ENCODE measurements at regions not wholly inside any gene's neighbourhood (a gene's known extent, or its start where the extent isn't known, plus 50 kb on each side); places are given as distances from the start of the nearest gene placed in this dataset.

DNA sequence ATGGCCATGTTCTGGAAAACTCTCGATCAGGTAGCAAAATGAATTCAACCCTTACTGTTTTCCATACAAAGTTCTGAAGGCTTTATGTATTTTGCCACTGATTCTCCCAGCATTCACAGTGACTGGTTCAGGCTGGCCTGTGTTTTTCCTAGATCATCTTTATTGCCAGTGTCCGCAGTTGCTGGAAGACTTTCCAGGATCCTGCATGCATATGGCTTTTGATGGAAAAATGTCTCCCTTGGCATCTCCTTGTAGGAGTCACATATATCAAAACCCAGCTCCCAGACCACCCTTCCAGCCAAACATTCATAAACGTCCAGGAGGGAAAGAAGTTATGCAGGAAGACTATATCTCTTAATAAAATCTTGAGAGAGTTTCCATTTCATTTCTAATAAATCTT is 588.8 kb downstream of the MAFB start:
- TF ChIP-seq, protein P1, sequence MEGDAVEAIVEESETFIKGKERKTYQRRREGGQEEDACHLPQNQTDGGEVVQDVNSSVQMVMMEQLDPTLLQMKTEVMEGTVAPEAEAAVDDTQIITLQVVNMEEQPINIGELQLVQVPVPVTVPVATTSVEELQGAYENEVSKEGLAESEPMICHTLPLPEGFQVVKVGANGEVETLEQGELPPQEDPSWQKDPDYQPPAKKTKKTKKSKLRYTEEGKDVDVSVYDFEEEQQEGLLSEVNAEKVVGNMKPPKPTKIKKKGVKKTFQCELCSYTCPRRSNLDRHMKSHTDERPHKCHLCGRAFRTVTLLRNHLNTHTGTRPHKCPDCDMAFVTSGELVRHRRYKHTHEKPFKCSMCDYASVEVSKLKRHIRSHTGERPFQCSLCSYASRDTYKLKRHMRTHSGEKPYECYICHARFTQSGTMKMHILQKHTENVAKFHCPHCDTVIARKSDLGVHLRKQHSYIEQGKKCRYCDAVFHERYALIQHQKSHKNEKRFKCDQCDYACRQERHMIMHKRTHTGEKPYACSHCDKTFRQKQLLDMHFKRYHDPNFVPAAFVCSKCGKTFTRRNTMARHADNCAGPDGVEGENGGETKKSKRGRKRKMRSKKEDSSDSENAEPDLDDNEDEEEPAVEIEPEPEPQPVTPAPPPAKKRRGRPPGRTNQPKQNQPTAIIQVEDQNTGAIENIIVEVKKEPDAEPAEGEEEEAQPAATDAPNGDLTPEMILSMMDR (IDR thresholded peaks at IDR 0.05; ENCODE audit: unreplicated experiment): no peak
- Mint-ChIP-seq H3K4me3 (ENCODE audit: low read depth) (no peak overlapping the region), H3K9me3 (ENCODE audit: low read depth) (no peaks in the 10 kb centered on the region), H3K27me3 (peaks cover 4% of the 10 kb centered on the region), H3K4me1 (ENCODE audit: low read depth) (no peaks in the 10 kb centered on the region), H3K36me3 (ENCODE audit: insufficient read depth) (no peaks in the 10 kb centered on the region), H3K27ac (no peak overlapping the region)
- no peak for DNase-seq (ENCODE audit: low spot score, unreplicated experiment)

DNA sequence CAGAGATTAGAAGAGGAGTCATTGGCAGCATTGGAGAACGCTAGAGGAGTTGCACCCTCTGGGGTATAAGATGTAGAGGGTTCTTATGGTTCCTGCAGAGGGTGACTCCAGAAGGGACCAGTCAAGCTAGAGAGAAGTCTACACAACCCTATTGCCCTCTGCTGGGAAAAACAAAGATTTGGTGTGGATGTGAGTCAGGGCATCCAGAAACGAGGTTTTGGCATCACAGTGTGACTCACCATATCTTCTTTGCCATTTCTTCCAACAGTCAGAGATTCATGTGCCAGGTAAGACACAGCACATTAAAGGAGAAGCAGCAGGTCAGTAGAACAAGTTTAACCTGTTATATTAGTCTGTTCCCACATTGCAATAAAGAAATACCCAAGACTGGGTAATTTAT is 598.8 kb downstream of the MAFB start:
- peaks cover 12% of the 10 kb centered on the region for H3K9me3 Mint-ChIP-seq (ENCODE audit: low read depth)
- H3K27ac Mint-ChIP-seq: no peak overlapping the region
- H3K4me3 Mint-ChIP-seq (ENCODE audit: low read depth): no peak overlapping the region
- no peak for DNase-seq (ENCODE audit: low spot score, unreplicated experiment)
- TF ChIP-seq, protein P1 (IDR thresholded peaks at IDR 0.05; ENCODE audit: unreplicated experiment): no peak
- no peaks in the 10 kb centered on the region for H3K27me3 Mint-ChIP-seq
- no peaks in the 10 kb centered on the region for H3K4me1 Mint-ChIP-seq (ENCODE audit: low read depth)
- no peaks in the 10 kb centered on the region for H3K36me3 Mint-ChIP-seq (ENCODE audit: insufficient read depth)

DNA sequence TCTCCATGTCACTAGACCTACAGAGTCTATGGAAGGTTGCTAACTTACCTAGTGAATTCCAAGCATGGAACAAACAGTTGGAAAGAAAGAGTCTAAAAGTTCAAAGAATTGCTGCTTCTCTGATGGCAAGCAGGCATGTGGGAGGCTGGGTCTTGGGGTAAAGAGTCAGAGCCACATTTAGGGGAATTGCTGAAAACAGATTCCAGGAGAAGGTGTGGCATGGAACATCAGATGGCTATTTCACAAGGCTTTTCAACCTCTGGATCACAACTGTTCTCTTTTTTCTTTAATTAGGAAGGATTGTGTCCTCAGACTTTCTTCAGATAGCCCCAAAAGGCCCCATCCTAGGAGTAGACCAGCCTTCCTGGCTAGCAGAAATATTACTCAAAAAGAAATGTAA is 601.5 kb downstream of the MAFB start:
- H3K27ac Mint-ChIP-seq: no peak overlapping the region
- no peak overlapping the region for H3K4me3 Mint-ChIP-seq (ENCODE audit: low read depth)
- no peaks in the 10 kb centered on the region for H3K27me3 Mint-ChIP-seq
- TF ChIP-seq, protein P1 (IDR thresholded peaks at IDR 0.05; ENCODE audit: unreplicated experiment): no peak
- peaks cover 8% of the 10 kb centered on the region for H3K9me3 Mint-ChIP-seq (ENCODE audit: low read depth)
- no peak for DNase-seq (ENCODE audit: low spot score, unreplicated experiment)
- no peaks in the 10 kb centered on the region for H3K36me3 Mint-ChIP-seq (ENCODE audit: insufficient read depth)
- no peaks in the 10 kb centered on the region for H3K4me1 Mint-ChIP-seq (ENCODE audit: low read depth)

DNA sequence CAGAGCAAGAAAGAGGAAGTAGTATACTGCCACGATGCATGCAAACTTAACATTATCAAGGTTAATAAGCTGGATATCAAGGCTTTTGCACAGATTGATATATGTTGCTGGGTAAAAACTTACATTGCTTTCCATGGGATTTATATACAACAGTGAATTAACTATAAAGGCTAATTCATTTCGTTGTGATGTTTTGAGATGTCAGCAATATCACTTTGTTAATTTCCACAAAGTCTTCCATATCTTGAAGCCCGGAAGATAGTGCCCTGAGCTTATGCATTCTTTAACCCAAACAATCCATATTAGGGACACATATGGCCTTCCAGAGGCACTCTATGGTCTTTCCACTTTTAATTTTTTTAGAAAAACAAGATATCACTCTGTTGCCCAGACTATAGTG is 603.5 kb downstream of the MAFB start:
- H3K27me3 Mint-ChIP-seq: no peaks in the 10 kb centered on the region
- TF ChIP-seq, protein P1 (IDR thresholded peaks at IDR 0.05; ENCODE audit: unreplicated experiment): no peak
- no peaks in the 10 kb centered on the region for H3K9me3 Mint-ChIP-seq (ENCODE audit: low read depth)
- no peaks in the 10 kb centered on the region for H3K4me1 Mint-ChIP-seq (ENCODE audit: low read depth)
- no peak overlapping the region for H3K27ac Mint-ChIP-seq
- H3K36me3 Mint-ChIP-seq (ENCODE audit: insufficient read depth): no peaks in the 10 kb centered on the region
- DNase-seq (ENCODE audit: low spot score, unreplicated experiment): no peak
- no peak overlapping the region for H3K4me3 Mint-ChIP-seq (ENCODE audit: low read depth)

DNA sequence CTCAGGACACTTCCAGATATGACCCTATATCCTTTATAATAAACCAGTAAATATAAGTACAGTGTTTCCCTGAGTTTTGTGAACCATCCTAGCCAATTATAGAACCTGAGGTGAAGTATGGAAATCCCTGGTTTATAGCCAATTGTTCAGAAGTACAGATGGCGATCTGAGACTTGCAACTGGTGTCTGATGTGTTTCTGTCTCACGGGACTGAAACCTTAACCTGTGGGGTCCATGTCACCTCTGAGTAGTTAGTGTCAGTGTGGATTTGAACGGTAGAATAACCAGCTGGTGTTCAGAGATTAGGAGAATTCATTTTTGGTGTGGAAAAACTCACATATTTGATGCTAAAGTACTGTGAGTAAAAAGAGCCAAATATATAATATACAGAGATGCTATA is 606.6 kb downstream of the MAFB start:
- DNase-seq (ENCODE audit: low spot score, unreplicated experiment): no peak
- no peaks in the 10 kb centered on the region for H3K27me3 Mint-ChIP-seq
- H3K4me3 Mint-ChIP-seq (ENCODE audit: low read depth): no peak overlapping the region
- no peak overlapping the region for H3K27ac Mint-ChIP-seq
- no peaks in the 10 kb centered on the region for H3K36me3 Mint-ChIP-seq (ENCODE audit: insufficient read depth)
- no peaks in the 10 kb centered on the region for H3K4me1 Mint-ChIP-seq (ENCODE audit: low read depth)
- TF ChIP-seq, protein P1 (IDR thresholded peaks at IDR 0.05; ENCODE audit: unreplicated experiment): no peak
- H3K9me3 Mint-ChIP-seq (ENCODE audit: low read depth): no peaks in the 10 kb centered on the region

Measured in progenitor cell of endocrine pancreas (in vitro differentiated cells).